ENCODE measurements at regions not wholly inside any gene's neighbourhood (a gene's known extent, or its start where the extent isn't known, plus 50 kb on each side); places are given as distances from the start of the nearest gene placed in this dataset.

DNA sequence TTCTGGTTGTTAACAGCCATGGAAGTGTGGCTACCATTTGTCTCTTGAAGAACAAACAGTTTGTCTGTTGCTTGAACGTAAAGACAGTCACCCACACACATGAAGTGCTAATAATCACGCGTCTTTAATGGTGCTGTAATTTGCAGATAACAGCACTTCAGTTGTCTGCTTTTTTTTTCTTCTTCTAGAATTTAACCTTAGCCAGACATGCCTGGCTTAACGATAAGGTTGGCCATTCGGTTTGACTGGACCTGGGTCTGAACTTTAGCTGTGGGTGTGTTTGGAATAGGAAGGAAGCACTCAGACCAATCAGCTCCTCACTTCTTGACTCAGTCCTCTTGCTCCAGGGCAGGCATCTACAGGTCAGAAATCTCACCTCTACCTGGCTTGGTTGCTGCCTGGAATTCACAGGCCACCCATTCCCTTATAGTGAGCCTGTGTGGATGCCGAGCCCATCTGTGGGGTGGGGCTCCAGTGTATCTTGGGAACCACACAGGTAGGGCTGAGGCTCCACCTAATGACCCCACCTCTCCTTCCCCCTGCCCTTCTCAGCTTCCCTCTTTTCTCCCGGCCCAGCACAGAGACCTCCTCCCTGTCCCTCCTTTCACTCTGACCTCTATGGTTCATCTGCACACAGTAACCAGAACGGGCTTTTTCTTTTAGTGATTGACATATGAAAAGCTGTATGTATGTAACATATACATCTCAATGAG is 246.4 kb upstream of the PWP1 start:
- TF ChIP-seq EZH2phosphoT487 (IDR thresholded peaks at IDR 0.05; ENCODE audit: insufficient read depth, low read depth) (no peak), EZH2 (IDR thresholded peaks at IDR 0.05; ENCODE audit: insufficient read depth, poor library complexity, severe bottlenecking) (no peak)

Data from GM23248 (cell line).